Endothelial cell of umbilical vein (primary cell): ENCODE measurements at regions not wholly inside any gene's neighbourhood (a gene's known extent, or its start where the extent isn't known, plus 50 kb on each side); places are given as distances from the start of the nearest gene placed in this dataset.
"Not testable (repeated sequence)": the region's sequence is repeated elsewhere in the genome, so short reads cannot be mapped to it uniquely, and the experiment has no call there.

Source experiments
- BruUV-seq: library from RNA; stranded (reverse); fragments of 400-500 nt; replicated peaks from 2 replicates; lab custom pipeline; 2021; lab: Mats Ljungman, UMichigan
- CTCF ChIA-PET: fragments of 300-600, 350-600 bp; sonication (Branson Sonifier 250); formaldehyde crosslinking; loops from one replicate; lab custom pipeline; 2021; ENCODE audit warnings: antibody characterized with exemption, inconsistent platforms; lab: Charles Lee
- POLR2A ChIA-PET: fragments of 300-600, 350-600 bp; sonication (Branson Sonifier 250); formaldehyde crosslinking; loops from one replicate; lab custom pipeline; 2021; ENCODE audit warnings: antibody characterized with exemption, inconsistent platforms; lab: Charles Lee
- DNase-seq: peaks from one replicate; pipeline ENCODE4 v3.0.0-alpha.2; 2011; ENCODE audit warnings: low read depth, low spot score
- FAIRE-seq: peaks from 2 replicates; lab custom pipeline; 2011; peaks lifted over from hg19 to GRCh38; lab: Jason Lieb, UNC
- H2AFZ ChIP-seq: 2 replicates; pipeline ENCODE4 v1.6.0; 2012; ENCODE audit warnings: low read depth, low read length, control low read depth, inconsistent platforms
- H3K27ac ChIP-seq: 2 replicates; pipeline ENCODE4 v1.5.1; 2011; ENCODE audit warnings: low read depth, mild to moderate bottlenecking, control low read depth, low read length, moderate library complexity; ENCODE audit not compliant: insufficient read depth
- H3K27me3 ChIP-seq, 2 experiments: 2 replicates each; pipeline versions ENCODE4 v1.6.0 to v1.6.1; 2011; ENCODE audit warnings: low read length in 2 of 2, mixed read lengths in 1 of 2; ENCODE audit not compliant: control insufficient read depth in 2 of 2, insufficient read depth in 2 of 2
- H3K36me3 ChIP-seq, 2 experiments: 2 replicates in 1 of 2; 3 replicates in 1 of 2; pipeline ENCODE4 v1.5.1; 2011; ENCODE audit warnings: low read length in 2 of 2, mild to moderate bottlenecking in 1 of 2, moderate library complexity in 1 of 2; ENCODE audit not compliant: control insufficient read depth in 2 of 2, insufficient read depth in 2 of 2; ENCODE audit errors: extremely low read depth in 1 of 2
- H3K4me1 ChIP-seq: 3 replicates; pipeline ENCODE4 v1.5.1; 2011; ENCODE audit warnings: mild to moderate bottlenecking, low read length; ENCODE audit not compliant: control insufficient read depth, insufficient read depth; ENCODE audit errors: extremely low read depth
- H3K4me2 ChIP-seq: 2 replicates; pipeline ENCODE4 v1.6.1; 2011; ENCODE audit warnings: low read length, control low read depth, mixed read lengths; ENCODE audit not compliant: insufficient read depth
- H3K4me3 ChIP-seq, 3 experiments: fragments of 200-600 bp in 1 of 3; sonication (generic), shearing (Covaris generic) in 1 of 3; replicated peaks in 1 of 3; 2 replicates each; pipeline ENCODE4 v1.5.1; 2011 to 2016; ENCODE audit warnings: control low read depth in 3 of 3, low read length in 3 of 3, mild to moderate bottlenecking in 2 of 3, inconsistent platforms in 1 of 3, low read depth in 1 of 3, moderate library complexity in 1 of 3; ENCODE audit not compliant: insufficient read depth in 1 of 3
- H3K79me2 ChIP-seq: 2 replicates; pipeline ENCODE4 v1.6.0; 2012; ENCODE audit warnings: low read length, inconsistent platforms; ENCODE audit not compliant: control insufficient read depth, insufficient read depth
- H3K9ac ChIP-seq: replicated peaks from 2 replicates; pipeline ENCODE3; 2011; ENCODE audit warnings: low read length, control low read depth; ENCODE audit not compliant: insufficient read depth; ENCODE audit errors: extremely low read depth
- H3K9me1 ChIP-seq: replicated peaks from 3 replicates; pipeline ENCODE4 v1.6.0; 2011; ENCODE audit warnings: mild to moderate bottlenecking, low read length; ENCODE audit not compliant: control insufficient read depth, insufficient read depth; ENCODE audit errors: extremely low read depth
- H3K9me3 ChIP-seq: replicated peaks from 2 replicates; pipeline ENCODE4 v1.5.1; 2012; ENCODE audit warnings: low read length, inconsistent platforms; ENCODE audit not compliant: control insufficient read depth, insufficient read depth
- H4K20me1 ChIP-seq: replicated peaks from 2 replicates; pipeline ENCODE3; 2011; ENCODE audit warnings: mild to moderate bottlenecking, low read length; ENCODE audit not compliant: control insufficient read depth, insufficient read depth; ENCODE audit errors: extremely low read depth
- dilution Hi-C: fragments of 300-500 bp; cut with MboI; formaldehyde crosslinking; loops from one replicate; pipeline ENCODE4 v1.15.0; 2019; ENCODE audit warnings: low sequenced_read_pairs; ENCODE audit not compliant: extremely low pct_ligation_motif_present
- intact Hi-C: fragments of 100-400 bp; cut with micrococcal nuclease; formaldehyde crosslinking; loops from one replicate; pipeline ENCODE4 v1.10.0; 2022

- CTCF ChIA-PET, result interaction anchor here (0.6 kb wide), 1 partner anchor 1990 kb away, joined by 3 read pairs; no protein-coding TSS in a partner anchor
- H4K20me1 ChIP-seq, DNase-seq, H3K9ac ChIP-seq, H3K4me1 ChIP-seq, H3K9me1 ChIP-seq, FAIRE-seq, H3K36me3 ChIP-seq, H2AFZ ChIP-seq, intact Hi-C loops, H3K27me3 ChIP-seq, H3K27ac ChIP-seq, dilution Hi-C loops, POLR2A ChIA-PET, H3K4me2 ChIP-seq, H3K79me2 ChIP-seq, H3K9me3 ChIP-seq, BruUV-seq, H3K4me3 ChIP-seq: not testable (repeated sequence)
These were observed 124.2 kb upstream of the CCZ1B start for GRCh38 chr7:6950231-6950630.

GRCh38 chr7:6951553-6951952 lies 125.5 kb upstream of the CCZ1B start:
- BruUV-seq, dilution Hi-C loops, H3K4me3 ChIP-seq, intact Hi-C loops, H3K4me1 ChIP-seq, H3K36me3 ChIP-seq, H3K9ac ChIP-seq, H2AFZ ChIP-seq, FAIRE-seq, H3K9me1 ChIP-seq, H3K27ac ChIP-seq, DNase-seq, H4K20me1 ChIP-seq, H3K9me3 ChIP-seq, POLR2A ChIA-PET, H3K27me3 ChIP-seq, H3K79me2 ChIP-seq, H3K4me2 ChIP-seq: not testable (repeated sequence)
- CTCF ChIA-PET, result interaction anchor here (0.9 kb wide), 1 partner anchor 152 kb away, joined by 3 read pairs; no protein-coding TSS in a partner anchor
